Ovary (tissue), 3 donors: ENCODE measurements at regions not wholly inside any gene's neighbourhood (a gene's known extent, or its start where the extent isn't known, plus 50 kb on each side); places are given as distances from the start of the nearest gene placed in this dataset.

Experiments
- EP300 ChIP-seq: sonication (generic); formaldehyde crosslinking; IDR thresholded peaks from one replicate; pipeline ENCODE4 v1.6.1; 2017; ENCODE audit warnings: antibody characterized with exemption
- POLR2A ChIP-seq: fragments of 450-650 bp; IDR thresholded peaks from one replicate; pipeline ENCODE4 v1.6.1; 2017; ENCODE audit warnings: antibody characterized with exemption, mild to moderate bottlenecking, moderate library complexity
- TF ChIP-seq, protein P1 (sequence below), 3 donors: fragments of 450-650 bp in 2 of 3; fragments of 200-600 bp in 1 of 3; IDR thresholded peaks; one replicate each; pipeline versions ENCODE4 v1.5.1 to v1.8.0; 2016 to 2022; ENCODE audit warnings: antibody characterized with exemption in 3 of 3, mild to moderate bottlenecking in 1 of 3
- donor health status: DM: no; HTN: no; CAD: no.

DNA sequence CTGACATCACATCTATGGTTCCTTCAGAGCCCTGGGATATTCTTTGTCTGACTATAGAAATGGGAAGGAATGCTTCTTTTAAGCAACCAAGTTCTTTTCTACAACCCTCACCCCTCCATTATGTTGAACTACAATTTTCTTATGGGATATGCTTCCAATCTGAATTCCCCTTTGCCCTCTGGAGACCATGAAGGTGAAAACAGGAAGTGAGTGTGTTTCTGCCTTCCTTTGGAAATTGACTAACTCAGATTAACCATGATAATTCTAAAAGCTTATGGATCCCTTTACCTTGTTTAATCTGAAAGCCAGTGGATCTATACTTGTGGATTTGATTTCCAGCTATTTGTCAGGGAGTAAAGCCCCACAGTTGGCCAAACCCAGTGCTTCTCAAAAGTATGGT, 90.8 kb upstream of the SERTM1 start:
- TF ChIP-seq POLR2A, result no peak
- no peak for TF ChIP-seq EP300
- TF ChIP-seq, protein P1, sequence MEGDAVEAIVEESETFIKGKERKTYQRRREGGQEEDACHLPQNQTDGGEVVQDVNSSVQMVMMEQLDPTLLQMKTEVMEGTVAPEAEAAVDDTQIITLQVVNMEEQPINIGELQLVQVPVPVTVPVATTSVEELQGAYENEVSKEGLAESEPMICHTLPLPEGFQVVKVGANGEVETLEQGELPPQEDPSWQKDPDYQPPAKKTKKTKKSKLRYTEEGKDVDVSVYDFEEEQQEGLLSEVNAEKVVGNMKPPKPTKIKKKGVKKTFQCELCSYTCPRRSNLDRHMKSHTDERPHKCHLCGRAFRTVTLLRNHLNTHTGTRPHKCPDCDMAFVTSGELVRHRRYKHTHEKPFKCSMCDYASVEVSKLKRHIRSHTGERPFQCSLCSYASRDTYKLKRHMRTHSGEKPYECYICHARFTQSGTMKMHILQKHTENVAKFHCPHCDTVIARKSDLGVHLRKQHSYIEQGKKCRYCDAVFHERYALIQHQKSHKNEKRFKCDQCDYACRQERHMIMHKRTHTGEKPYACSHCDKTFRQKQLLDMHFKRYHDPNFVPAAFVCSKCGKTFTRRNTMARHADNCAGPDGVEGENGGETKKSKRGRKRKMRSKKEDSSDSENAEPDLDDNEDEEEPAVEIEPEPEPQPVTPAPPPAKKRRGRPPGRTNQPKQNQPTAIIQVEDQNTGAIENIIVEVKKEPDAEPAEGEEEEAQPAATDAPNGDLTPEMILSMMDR (IDR thresholded peaks at IDR 0.05), result no peak
